ENCODE measurements at regions not wholly inside any gene's neighbourhood (a gene's known extent, or its start where the extent isn't known, plus 50 kb on each side); places are given as distances from the start of the nearest gene placed in this dataset.

DNA sequence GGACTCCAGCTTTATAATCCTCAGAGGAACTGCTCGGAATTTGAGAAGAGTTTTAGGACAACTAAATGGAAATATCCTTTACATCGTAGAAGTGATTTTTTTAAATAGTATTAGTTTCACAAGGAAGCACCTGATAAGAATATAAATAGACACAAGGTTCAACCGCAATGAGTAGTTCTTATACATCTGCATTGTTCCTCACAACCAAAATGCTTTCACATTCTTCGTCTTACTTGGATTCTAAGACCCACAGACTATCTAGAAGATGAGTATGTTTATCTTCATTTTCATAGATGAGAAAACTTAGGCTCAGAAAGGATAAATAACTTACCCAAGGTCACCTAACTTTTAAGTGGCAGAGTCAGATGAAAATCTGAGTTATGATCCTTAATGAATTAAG lies 469.0 kb downstream of the GALC start:
- no peak for DNase-seq (ENCODE audit: extremely low read depth, insufficient read length)
- TF ChIP-seq, protein P1, sequence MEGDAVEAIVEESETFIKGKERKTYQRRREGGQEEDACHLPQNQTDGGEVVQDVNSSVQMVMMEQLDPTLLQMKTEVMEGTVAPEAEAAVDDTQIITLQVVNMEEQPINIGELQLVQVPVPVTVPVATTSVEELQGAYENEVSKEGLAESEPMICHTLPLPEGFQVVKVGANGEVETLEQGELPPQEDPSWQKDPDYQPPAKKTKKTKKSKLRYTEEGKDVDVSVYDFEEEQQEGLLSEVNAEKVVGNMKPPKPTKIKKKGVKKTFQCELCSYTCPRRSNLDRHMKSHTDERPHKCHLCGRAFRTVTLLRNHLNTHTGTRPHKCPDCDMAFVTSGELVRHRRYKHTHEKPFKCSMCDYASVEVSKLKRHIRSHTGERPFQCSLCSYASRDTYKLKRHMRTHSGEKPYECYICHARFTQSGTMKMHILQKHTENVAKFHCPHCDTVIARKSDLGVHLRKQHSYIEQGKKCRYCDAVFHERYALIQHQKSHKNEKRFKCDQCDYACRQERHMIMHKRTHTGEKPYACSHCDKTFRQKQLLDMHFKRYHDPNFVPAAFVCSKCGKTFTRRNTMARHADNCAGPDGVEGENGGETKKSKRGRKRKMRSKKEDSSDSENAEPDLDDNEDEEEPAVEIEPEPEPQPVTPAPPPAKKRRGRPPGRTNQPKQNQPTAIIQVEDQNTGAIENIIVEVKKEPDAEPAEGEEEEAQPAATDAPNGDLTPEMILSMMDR (IDR thresholded peaks at IDR 0.05; ENCODE audit: insufficient read depth, low read length, poor library complexity, severe bottlenecking): no peak

DNA sequence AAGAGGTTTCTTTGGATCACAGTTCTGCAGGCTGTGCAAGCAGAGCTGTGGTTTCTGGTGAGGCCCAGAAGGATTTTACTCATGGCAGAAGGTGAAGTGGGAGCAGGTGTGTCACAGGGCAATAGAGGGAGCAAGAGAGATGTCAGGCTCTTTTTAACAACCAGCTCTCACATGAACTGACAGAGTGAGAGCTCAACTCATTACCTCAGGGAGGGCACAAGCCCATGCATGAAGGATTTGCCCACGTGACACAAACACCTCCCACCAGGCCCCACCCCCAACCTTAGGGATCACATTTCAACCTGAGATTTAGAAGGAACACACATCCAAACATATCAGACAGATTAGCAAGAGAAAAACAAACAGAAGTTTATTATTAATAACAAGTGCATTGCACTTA lies 470.4 kb downstream of the GALC start:
- TF ChIP-seq, protein P1 (IDR thresholded peaks at IDR 0.05; ENCODE audit: insufficient read depth, low read length, poor library complexity, severe bottlenecking): no peak
- H3K27me3 ChIP-seq (replicated peaks; ENCODE audit: control insufficient read depth, insufficient read depth, low read length): no peaks in the 10 kb centered on the region
- H3K36me3 ChIP-seq (ENCODE audit: control insufficient read depth, insufficient read depth, low read length): no peaks in the 10 kb centered on the region
- no peak for DNase-seq (ENCODE audit: extremely low read depth, insufficient read length)
- H3K4me3 ChIP-seq (replicated peaks; ENCODE audit: low read depth, low read length): no peak overlapping the region

More for the DNA sequence above, 469.0 kb downstream of the GALC start:
- H3K36me3 ChIP-seq (ENCODE audit: control insufficient read depth, insufficient read depth, low read length): no peaks in the 10 kb centered on the region
- H3K4me3 ChIP-seq (replicated peaks; ENCODE audit: low read depth, low read length): no peak overlapping the region
- no peaks in the 10 kb centered on the region for H3K27me3 ChIP-seq (replicated peaks; ENCODE audit: control insufficient read depth, insufficient read depth, low read length)

DNA sequence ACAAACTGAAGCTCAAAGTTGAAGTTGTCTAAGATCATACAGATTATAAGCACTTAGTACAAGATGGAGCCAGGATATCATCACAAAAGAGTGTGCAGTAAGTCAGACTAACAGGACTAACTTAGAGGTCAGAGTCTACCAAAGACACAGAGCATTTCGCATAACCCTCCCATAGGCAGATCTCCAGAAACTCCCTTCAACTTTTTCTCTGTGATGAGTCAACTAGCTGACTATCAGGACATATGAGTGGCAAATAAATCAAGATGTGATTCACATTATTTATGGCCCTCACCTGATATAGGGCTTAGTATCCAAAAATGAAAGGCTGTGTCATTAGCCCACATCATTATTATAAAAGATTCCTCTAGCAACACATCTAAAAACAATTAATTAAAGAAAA lies 484.6 kb downstream of the GALC start:
- no peak for DNase-seq (ENCODE audit: extremely low read depth, insufficient read length)
- Histone ChIP-seq H3K27me3 (replicated peaks; ENCODE audit: control insufficient read depth, insufficient read depth, low read length) (no peaks in the 10 kb centered on the region), H3K4me3 (replicated peaks; ENCODE audit: low read depth, low read length) (no peak overlapping the region), H3K36me3 (ENCODE audit: control insufficient read depth, insufficient read depth, low read length) (no peaks in the 10 kb centered on the region)
- TF ChIP-seq, protein P1 (IDR thresholded peaks at IDR 0.05; ENCODE audit: insufficient read depth, low read length, poor library complexity, severe bottlenecking): no peak

DNA sequence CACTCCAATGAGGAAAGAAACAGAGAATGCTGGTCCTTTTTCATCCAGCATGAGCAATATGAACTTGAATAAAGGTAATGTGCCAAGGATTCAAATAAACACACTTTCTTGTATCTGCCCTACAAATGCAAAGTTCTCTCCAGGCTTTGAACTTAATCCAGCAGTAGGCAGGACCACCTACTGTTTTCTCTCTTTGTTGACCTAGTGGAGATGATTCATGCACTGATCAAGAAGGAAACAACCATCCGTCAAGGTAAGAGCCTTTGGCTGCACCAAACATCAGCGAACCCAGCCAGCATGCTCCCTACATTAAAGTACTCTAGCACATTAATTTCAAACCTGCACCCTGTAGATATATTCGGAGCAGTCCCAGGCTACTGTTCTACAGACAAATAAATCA lies 489.3 kb downstream of the GALC start:
- no peaks in the 10 kb centered on the region for H3K27me3 ChIP-seq (replicated peaks; ENCODE audit: control insufficient read depth, insufficient read depth, low read length)
- H3K4me3 ChIP-seq (replicated peaks; ENCODE audit: low read depth, low read length): no peak overlapping the region
- TF ChIP-seq, protein P1 (IDR thresholded peaks at IDR 0.05; ENCODE audit: insufficient read depth, low read length, poor library complexity, severe bottlenecking): no peak
- no peaks in the 10 kb centered on the region for H3K36me3 ChIP-seq (ENCODE audit: control insufficient read depth, insufficient read depth, low read length)
- no peak for DNase-seq (ENCODE audit: extremely low read depth, insufficient read length)

DNA sequence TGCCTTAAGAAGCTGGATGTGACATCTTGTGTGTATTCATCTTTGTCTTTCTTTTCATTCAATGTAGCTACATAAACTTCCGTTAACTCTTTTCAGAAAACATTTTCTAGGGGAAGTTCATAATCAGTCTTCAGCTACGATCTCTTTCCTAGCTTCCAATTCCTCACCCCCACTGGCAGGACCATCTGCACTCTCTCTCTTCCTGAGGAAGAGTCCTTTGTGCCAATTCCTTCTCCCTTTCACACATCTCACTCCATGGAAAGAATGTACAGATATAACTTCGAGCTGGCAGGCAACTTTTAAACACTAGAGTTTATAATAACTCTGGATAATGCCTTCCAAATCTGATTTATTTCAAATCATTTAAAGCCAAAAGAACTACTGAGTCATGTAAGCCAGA lies 495.7 kb downstream of the GALC start:
- DNase-seq (ENCODE audit: extremely low read depth, insufficient read length): no peak
- H3K4me3 ChIP-seq (replicated peaks; ENCODE audit: low read depth, low read length): no peak overlapping the region
- no peaks in the 10 kb centered on the region for H3K36me3 ChIP-seq (ENCODE audit: control insufficient read depth, insufficient read depth, low read length)
- TF ChIP-seq, protein P1 (IDR thresholded peaks at IDR 0.05; ENCODE audit: insufficient read depth, low read length, poor library complexity, severe bottlenecking): no peak
- no peaks in the 10 kb centered on the region for H3K27me3 ChIP-seq (replicated peaks; ENCODE audit: control insufficient read depth, insufficient read depth, low read length)

DNA sequence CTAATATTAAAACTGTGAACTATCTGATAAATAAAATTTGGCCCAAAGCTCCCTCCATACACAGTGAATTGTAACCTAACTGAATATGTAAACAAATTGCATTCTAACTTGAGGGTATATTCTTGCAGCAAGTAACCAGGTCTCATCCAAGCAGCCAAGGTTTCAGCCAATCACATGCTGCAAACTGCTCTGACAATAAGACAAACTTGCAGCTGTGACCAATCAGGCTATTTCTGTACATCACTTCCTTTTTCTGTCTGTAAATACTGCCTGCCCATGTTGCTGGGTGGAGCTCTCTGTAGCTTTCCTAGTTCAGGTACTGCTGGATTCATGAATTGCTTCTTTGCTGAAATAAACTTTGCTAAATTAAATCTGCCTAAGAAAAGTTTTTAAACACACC lies 499.0 kb downstream of the GALC start:
- Histone ChIP-seq H3K36me3 (ENCODE audit: control insufficient read depth, insufficient read depth, low read length) (no peaks in the 10 kb centered on the region), H3K27me3 (replicated peaks; ENCODE audit: control insufficient read depth, insufficient read depth, low read length) (no peaks in the 10 kb centered on the region), H3K4me3 (replicated peaks; ENCODE audit: low read depth, low read length) (no peak overlapping the region)
- DNase-seq (ENCODE audit: extremely low read depth, insufficient read length): no peak
- TF ChIP-seq, protein P1 (IDR thresholded peaks at IDR 0.05; ENCODE audit: insufficient read depth, low read length, poor library complexity, severe bottlenecking): no peak
